Fibroblast of skin of right biceps (primary cell): ENCODE measurements at regions not wholly inside any gene's neighbourhood (a gene's known extent, or its start where the extent isn't known, plus 50 kb on each side); places are given as distances from the start of the nearest gene placed in this dataset.
A peak's percentile ranks its signal among the peaks of the same experiment; 100 is the strongest.
"Not testable (repeated sequence)": the region's sequence is repeated elsewhere in the genome, so short reads cannot be mapped to it uniquely, and the experiment has no call there.

Source experiments
- DNase-seq: peaks from one replicate; pipeline ENCODE4 v3.0.0-alpha.2; 2013

GRCh38 chr4:124139044-124139443, 573.5 kb downstream of the ANKRD50 start:
- DNase-seq, result no peak

- DNase-seq, result no peak
These were observed 568.9 kb downstream of the ANKRD50 start for GRCh38 chr4:124143632-124144031.

GRCh38 chr4:124144238-124144654, 568.3 kb downstream of the ANKRD50 start:
- DNase-seq, result no peak

- DNase-seq, result no peak
These were observed 566.5 kb downstream of the ANKRD50 start for GRCh38 chr4:124146068-124146467.

GRCh38 chr4:124151031-124151430, 561.5 kb downstream of the ANKRD50 start:
- no peak for DNase-seq

GRCh38 chr4:124152132-124152531, 560.4 kb downstream of the ANKRD50 start:
- peak; percentile 23 for DNase-seq

GRCh38 chr4:124155239-124155638, 557.3 kb downstream of the ANKRD50 start:
- DNase-seq, result no peak

- no peak for DNase-seq
These were observed 555.0 kb downstream of the ANKRD50 start for GRCh38 chr4:124157396-124158083.

- DNase-seq, result no peak
These were observed 549.1 kb downstream of the ANKRD50 start for GRCh38 chr4:124163401-124163800.

- no peak for DNase-seq
These were observed 544.9 kb downstream of the ANKRD50 start for GRCh38 chr4:124167602-124168001.

GRCh38 chr4:124169524-124169923, 543.0 kb downstream of the ANKRD50 start:
- not testable (repeated sequence) for DNase-seq

- DNase-seq, result peak; percentile 22
These were observed 538.6 kb downstream of the ANKRD50 start for GRCh38 chr4:124173912-124174311.

GRCh38 chr4:124177647-124178425, 534.7 kb downstream of the ANKRD50 start:
- peak; percentile 67 for DNase-seq

- no peak for DNase-seq
These were observed 534.0 kb downstream of the ANKRD50 start for GRCh38 chr4:124178449-124179021.

GRCh38 chr4:124179506-124180186, 532.9 kb downstream of the ANKRD50 start:
- no peak for DNase-seq

GRCh38 chr4:124181039-124181438, 531.5 kb downstream of the ANKRD50 start:
- no peak for DNase-seq

GRCh38 chr4:124183231-124183630, 529.3 kb downstream of the ANKRD50 start:
- DNase-seq, result no peak

- DNase-seq, result no peak
These were observed 528.6 kb downstream of the ANKRD50 start for GRCh38 chr4:124183926-124184325.

GRCh38 chr4:124184792-124185191, 527.7 kb downstream of the ANKRD50 start:
- DNase-seq, result no peak

GRCh38 chr4:124188595-124188994, 523.9 kb downstream of the ANKRD50 start:
- no peak for DNase-seq

- no peak for DNase-seq
These were observed 523.0 kb downstream of the ANKRD50 start for GRCh38 chr4:124189545-124189944.

- no peak for DNase-seq
These were observed 521.2 kb downstream of the ANKRD50 start for GRCh38 chr4:124191329-124191728.

- DNase-seq, result no peak
These were observed 520.0 kb downstream of the ANKRD50 start for GRCh38 chr4:124192544-124192943.
